Activated naive CD8-positive, alpha-beta T cell treated with anti-CD3 and anti-CD28 coated beads, Interleukin-2, amount 50 U/mL, for 24 hours (primary cell): ENCODE measurements at regions not wholly inside any gene's neighbourhood (a gene's known extent, or its start where the extent isn't known, plus 50 kb on each side); places are given as distances from the start of the nearest gene placed in this dataset.
A peak's percentile ranks its signal among the peaks of the same experiment; 100 is the strongest.

Experiments used
- ATAC-seq: fragments of 150-1000 bp; cut with Tn5 transposase; one replicate; pipeline ENCODE4 v1.10.0; 2021
- DNase-seq: peaks from one replicate; pipeline ENCODE4 v3.0.0; 2021
- H3K27ac Mint-ChIP-seq: one replicate; pipeline ENCODE4 v1.8.0; 2021; ENCODE audit warnings: mild to moderate bottlenecking, mixed read lengths
- H3K27me3 Mint-ChIP-seq: one replicate; pipeline ENCODE4 v1.8.0; 2021; ENCODE audit warnings: mixed read lengths
- H3K36me3 Mint-ChIP-seq: one replicate; pipeline ENCODE4 v1.8.0; 2021; ENCODE audit warnings: low read depth, mixed read lengths
- H3K4me1 Mint-ChIP-seq: one replicate; pipeline ENCODE4 v1.8.0; 2021; ENCODE audit warnings: mixed read lengths
- H3K4me3 Mint-ChIP-seq: one replicate; pipeline ENCODE4 v1.8.0; 2021; ENCODE audit warnings: mild to moderate bottlenecking, moderate library complexity, mixed read lengths
- H3K9me3 Mint-ChIP-seq: one replicate; pipeline ENCODE4 v1.8.0; 2021; ENCODE audit warnings: mixed read lengths

- Mint-ChIP-seq H3K27me3 (peaks cover 19% of the 10 kb centered on the region), H3K4me3 (no peak overlapping the region), H3K36me3 (no peaks in the 10 kb centered on the region), H3K4me1 (no peaks in the 10 kb centered on the region), H3K9me3 (no peaks in the 10 kb centered on the region), H3K27ac (no peak overlapping the region)
- no peak for ATAC-seq
- DNase-seq, result no peak
Observed at GRCh38 chr16:48814994-48815393, 205.0 kb upstream of the N4BP1 start.

GRCh38 chr16:48813485-48813884 is 203.5 kb upstream of the N4BP1 start:
- H3K4me3 Mint-ChIP-seq, result no peak overlapping the region
- H3K9me3 Mint-ChIP-seq, result no peaks in the 10 kb centered on the region
- H3K4me1 Mint-ChIP-seq, result no peaks in the 10 kb centered on the region
- ATAC-seq (no peak), DNase-seq (no peak)
- H3K27me3 Mint-ChIP-seq, result peaks cover 28% of the 10 kb centered on the region
- no peak overlapping the region for H3K27ac Mint-ChIP-seq
- no peaks in the 10 kb centered on the region for H3K36me3 Mint-ChIP-seq

DNA sequence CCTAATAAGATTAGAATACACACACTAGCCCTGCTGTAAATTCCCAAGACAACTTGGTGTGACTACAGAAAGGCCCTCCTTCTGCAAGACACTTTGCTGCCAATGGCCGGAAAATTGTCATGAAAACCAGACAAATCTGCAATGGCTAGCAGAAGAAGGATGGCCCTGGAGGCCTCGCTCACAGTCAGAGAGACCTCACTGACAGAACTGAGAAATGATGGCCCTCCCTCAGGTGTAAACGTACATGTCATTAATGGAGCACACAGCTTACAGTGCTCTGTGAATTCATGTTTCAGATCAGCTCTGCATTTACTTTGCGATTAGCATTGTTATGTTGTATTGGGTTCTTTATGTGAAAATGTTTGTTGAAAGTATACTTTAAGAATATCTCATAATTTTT is 202.9 kb upstream of the N4BP1 start:
- DNase-seq (no peak), ATAC-seq (no peak)
- H3K4me3 Mint-ChIP-seq, result no peak overlapping the region
- H3K9me3 Mint-ChIP-seq, result no peaks in the 10 kb centered on the region
- H3K27ac Mint-ChIP-seq, result no peak overlapping the region
- H3K27me3 Mint-ChIP-seq, result peaks cover 28% of the 10 kb centered on the region
- H3K4me1 Mint-ChIP-seq, result no peaks in the 10 kb centered on the region
- H3K36me3 Mint-ChIP-seq, result no peaks in the 10 kb centered on the region

- H3K36me3 Mint-ChIP-seq, result no peaks in the 10 kb centered on the region
- H3K4me1 Mint-ChIP-seq, result no peaks in the 10 kb centered on the region
- no peak overlapping the region for H3K27ac Mint-ChIP-seq
- H3K9me3 Mint-ChIP-seq, result no peaks in the 10 kb centered on the region
- H3K4me3 Mint-ChIP-seq, result no peak overlapping the region
- DNase-seq (no peak), ATAC-seq (no peak)
- peaks cover 28% of the 10 kb centered on the region for H3K27me3 Mint-ChIP-seq
Observed at GRCh38 chr16:48811478-48811877, 201.5 kb upstream of the N4BP1 start.

DNA sequence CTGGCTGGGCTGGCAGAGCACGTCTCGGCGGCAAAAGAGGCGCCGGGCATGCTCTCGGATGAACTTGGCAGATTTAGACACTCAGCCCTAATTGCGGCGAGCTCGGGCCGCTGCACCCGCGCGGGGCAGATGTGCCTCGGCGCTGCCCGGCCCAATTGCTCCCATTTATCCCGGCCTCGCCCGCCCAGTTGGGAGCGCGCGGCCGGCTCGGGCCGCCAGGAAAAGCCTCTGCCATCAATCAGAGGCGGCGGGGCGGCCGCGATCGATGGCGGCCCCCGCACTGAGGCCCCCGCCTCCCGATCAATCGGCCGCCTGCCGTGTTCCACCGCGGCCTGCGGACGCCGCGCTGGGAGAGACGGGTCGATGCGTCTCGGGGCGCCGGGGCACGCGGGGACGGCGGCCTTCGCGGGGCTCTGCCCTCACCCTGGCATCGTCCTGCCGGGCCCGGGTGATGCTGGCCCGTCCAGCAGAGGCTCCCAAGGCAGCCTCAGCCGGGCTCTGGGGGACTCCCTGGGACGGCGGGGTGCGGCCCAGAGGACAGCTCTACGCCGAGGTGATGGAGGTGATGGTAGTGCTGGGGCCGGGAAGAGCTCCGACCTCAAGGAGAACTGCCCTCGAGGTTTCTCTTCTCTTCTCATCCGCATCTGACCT is 200.9 kb upstream of the N4BP1 start:
- DNase-seq, result no peak
- H3K27me3 Mint-ChIP-seq, result peaks cover 28% of the 10 kb centered on the region
- ATAC-seq, result no peak
- H3K4me3 Mint-ChIP-seq, result no peak overlapping the region
- no peaks in the 10 kb centered on the region for H3K9me3 Mint-ChIP-seq
- H3K27ac Mint-ChIP-seq, result no peak overlapping the region
- no peaks in the 10 kb centered on the region for H3K36me3 Mint-ChIP-seq
- H3K4me1 Mint-ChIP-seq, result no peaks in the 10 kb centered on the region

DNA sequence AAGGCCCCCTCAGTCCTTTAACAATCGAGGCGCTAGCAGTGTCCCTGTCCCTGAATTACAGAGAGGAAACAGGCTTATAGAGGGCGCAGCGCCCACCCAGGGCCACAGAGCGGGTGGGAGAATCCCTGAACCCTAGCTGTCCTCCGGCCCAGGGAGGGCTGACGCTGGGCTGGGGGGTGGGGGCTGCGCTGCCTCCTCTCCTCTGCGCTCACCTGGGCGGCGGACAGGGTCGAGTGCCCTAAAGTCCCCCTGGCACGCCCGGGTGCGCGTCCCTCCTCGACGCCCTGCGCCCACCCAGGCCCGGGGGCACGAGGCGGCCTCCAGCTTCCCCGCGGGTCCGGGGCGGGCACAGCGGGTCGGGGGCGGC is 200.4 kb upstream of the N4BP1 start:
- Mint-ChIP-seq H3K4me3 (no peak overlapping the region), H3K4me1 (no peaks in the 10 kb centered on the region), H3K9me3 (no peaks in the 10 kb centered on the region), H3K27ac (no peak overlapping the region), H3K27me3 (peaks cover 30% of the 10 kb centered on the region), H3K36me3 (no peaks in the 10 kb centered on the region)
- ATAC-seq, result no peak
- DNase-seq, result no peak

DNA sequence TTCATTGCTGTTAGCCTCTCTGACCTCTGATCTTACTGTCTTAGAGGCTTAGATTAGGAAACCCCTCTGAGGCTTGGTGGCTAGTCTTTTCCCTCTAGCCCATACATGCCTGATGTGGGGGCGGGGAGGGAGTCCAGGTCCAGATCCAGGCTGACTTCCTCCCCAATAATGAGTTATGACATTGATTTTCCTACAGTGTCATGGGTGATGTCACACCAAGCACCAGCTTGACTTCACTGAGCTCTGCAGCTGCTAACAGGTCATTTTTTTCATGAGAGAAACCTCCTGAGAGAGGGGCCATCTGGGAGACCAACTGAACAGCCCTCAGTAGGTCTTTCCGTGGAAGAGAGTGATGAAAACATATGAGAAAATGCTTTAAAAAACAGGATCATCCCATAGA is 180.2 kb upstream of the N4BP1 start:
- H3K36me3 Mint-ChIP-seq, result no peaks in the 10 kb centered on the region
- ATAC-seq (no peak), DNase-seq (no peak)
- H3K27me3 Mint-ChIP-seq, result peaks cover 2% of the 10 kb centered on the region
- H3K4me1 Mint-ChIP-seq, result no peaks in the 10 kb centered on the region
- no peak overlapping the region for H3K27ac Mint-ChIP-seq
- no peak overlapping the region for H3K4me3 Mint-ChIP-seq
- H3K9me3 Mint-ChIP-seq, result no peaks in the 10 kb centered on the region

- DNase-seq, result no peak
- H3K36me3 Mint-ChIP-seq, result no peaks in the 10 kb centered on the region
- peaks cover 2% of the 10 kb centered on the region for H3K27me3 Mint-ChIP-seq
- H3K4me3 Mint-ChIP-seq, result no peak overlapping the region
- no peaks in the 10 kb centered on the region for H3K4me1 Mint-ChIP-seq
- H3K9me3 Mint-ChIP-seq, result no peaks in the 10 kb centered on the region
- no peak overlapping the region for H3K27ac Mint-ChIP-seq
- no peak for ATAC-seq
Observed at GRCh38 chr16:48788475-48788874, 178.5 kb upstream of the N4BP1 start.

DNA sequence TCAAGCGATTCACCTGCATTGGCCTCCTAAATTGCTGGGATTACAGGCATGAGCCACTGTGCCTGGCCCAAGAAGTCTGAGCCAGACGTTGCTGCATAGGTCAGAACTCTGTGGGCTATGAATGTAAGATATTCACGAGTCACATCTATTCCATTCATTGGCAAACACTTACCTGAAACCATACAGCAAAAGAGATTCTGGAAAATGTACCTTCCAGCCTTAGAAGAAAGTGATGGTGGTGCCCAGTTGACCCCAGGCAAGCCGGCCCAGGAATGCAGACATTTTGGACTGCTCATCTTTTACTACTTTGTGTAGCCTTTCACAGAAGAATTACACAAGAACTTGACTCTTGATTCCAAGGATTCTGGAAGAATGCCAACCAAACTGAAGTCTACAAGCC is 135.6 kb upstream of the N4BP1 start:
- H3K27ac Mint-ChIP-seq, result no peak overlapping the region
- no peak for DNase-seq

DNA sequence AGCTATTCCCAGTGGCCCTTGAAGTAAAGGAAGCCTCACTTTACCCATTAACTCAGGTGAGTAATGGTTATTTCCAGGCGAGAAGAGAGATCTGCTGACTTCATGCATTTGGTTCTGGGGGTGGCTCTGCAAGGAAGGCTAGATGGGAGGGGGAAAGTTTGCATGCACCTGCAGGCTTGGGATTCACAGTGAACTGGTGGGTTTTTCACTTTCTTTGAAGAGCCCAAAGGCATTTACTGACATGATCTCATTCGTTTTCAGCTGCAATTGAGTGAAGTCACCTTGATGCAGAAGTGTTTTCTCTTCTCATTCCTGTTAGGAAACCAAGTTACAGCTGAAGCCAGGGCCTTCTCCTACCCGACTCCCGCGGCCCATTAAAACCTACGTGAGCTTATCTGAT is 131.0 kb upstream of the N4BP1 start:
- H3K36me3 Mint-ChIP-seq, result no peaks in the 10 kb centered on the region
- H3K9me3 Mint-ChIP-seq, result no peaks in the 10 kb centered on the region
- no peaks in the 10 kb centered on the region for H3K4me1 Mint-ChIP-seq
- ATAC-seq, result no peak
- DNase-seq, result no peak
- H3K4me3 Mint-ChIP-seq, result no peak overlapping the region
- H3K27me3 Mint-ChIP-seq, result no peaks in the 10 kb centered on the region
- H3K27ac Mint-ChIP-seq, result no peak overlapping the region

More for the DNA sequence above, 135.6 kb upstream of the N4BP1 start:
- Mint-ChIP-seq H3K4me3 (no peak overlapping the region), H3K36me3 (no peaks in the 10 kb centered on the region), H3K27me3 (no peaks in the 10 kb centered on the region), H3K9me3 (peaks cover 18% of the 10 kb centered on the region), H3K4me1 (no peaks in the 10 kb centered on the region)
- no peak for ATAC-seq

- Mint-ChIP-seq H3K9me3 (no peaks in the 10 kb centered on the region), H3K27me3 (no peaks in the 10 kb centered on the region), H3K4me3 (no peak overlapping the region), H3K27ac (no peak overlapping the region), H3K36me3 (no peaks in the 10 kb centered on the region), H3K4me1 (no peaks in the 10 kb centered on the region)
- no peak for ATAC-seq
- no peak for DNase-seq
Observed at GRCh38 chr16:48734220-48734619, 124.2 kb upstream of the N4BP1 start.

- Mint-ChIP-seq H3K27ac (no peak overlapping the region), H3K4me1 (no peaks in the 10 kb centered on the region), H3K27me3 (peaks cover 6% of the 10 kb centered on the region), H3K4me3 (no peak overlapping the region), H3K9me3 (no peaks in the 10 kb centered on the region), H3K36me3 (no peaks in the 10 kb centered on the region)
- no peak for DNase-seq
- no peak for ATAC-seq
Observed at GRCh38 chr16:48704710-48705109, 94.7 kb upstream of the N4BP1 start.

DNA sequence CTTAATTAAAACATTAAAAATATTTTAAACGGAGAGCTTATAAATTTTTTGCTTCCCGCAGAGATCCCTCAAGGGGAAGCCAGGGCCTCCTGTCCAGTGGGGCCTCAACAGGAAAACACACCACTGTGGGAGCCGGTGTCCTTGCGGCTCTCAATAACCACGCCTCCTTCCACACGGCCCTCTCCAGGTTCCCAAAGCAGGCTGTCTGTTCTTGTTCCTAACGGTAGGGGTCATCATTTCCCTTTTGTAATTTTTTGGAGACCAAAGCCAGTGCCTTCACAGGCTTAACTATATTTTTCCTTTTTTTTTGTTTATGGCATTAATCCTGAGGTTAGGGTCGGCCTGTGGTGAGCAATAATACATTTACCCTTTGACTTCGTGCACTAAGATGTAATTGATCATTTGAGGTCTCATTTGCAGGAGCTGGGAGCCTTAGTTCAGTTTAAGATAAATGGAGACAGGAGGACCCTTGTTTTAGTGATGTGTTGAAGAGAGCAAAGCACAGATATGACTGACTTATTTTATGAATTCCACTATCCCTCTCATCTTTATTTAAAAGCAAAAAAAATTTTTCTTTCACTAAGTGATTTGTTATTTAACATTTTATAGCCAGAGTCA is 77.5 kb upstream of the N4BP1 start:
- no peaks in the 10 kb centered on the region for H3K9me3 Mint-ChIP-seq
- ATAC-seq (peak; percentile 61), DNase-seq (peak; percentile 28)
- H3K27ac Mint-ChIP-seq, result no peak overlapping the region
- H3K4me3 Mint-ChIP-seq, result no peak overlapping the region
- peaks cover 24% of the 10 kb centered on the region for H3K27me3 Mint-ChIP-seq
- H3K36me3 Mint-ChIP-seq, result no peaks in the 10 kb centered on the region
- H3K4me1 Mint-ChIP-seq, result peaks cover 2% of the 10 kb centered on the region

DNA sequence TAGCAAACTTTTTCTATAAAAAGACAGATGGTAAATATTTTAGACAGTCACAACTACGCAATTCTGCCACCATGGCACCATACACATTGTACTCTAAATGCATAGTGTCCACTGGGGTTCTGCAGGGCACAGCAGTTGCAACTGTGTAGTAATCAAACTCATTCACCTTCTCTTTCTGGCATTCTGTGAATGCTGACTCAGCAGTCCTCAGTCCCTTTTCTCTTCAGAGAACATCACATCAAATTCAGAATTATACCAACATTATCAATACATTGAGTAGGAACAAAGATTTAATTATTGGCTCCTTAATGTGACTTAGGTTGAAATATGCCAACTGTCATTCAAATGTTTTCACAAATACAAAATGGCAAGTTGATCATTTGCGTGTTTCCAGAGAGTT is 74.2 kb upstream of the N4BP1 start:
- ATAC-seq (no peak), DNase-seq (no peak)
- Mint-ChIP-seq H3K27ac (no peak overlapping the region), H3K4me3 (no peak overlapping the region), H3K4me1 (peaks cover 2% of the 10 kb centered on the region), H3K9me3 (no peaks in the 10 kb centered on the region), H3K36me3 (no peaks in the 10 kb centered on the region), H3K27me3 (peaks cover 18% of the 10 kb centered on the region)

GRCh38 chr16:48682971-48683370 is 73.0 kb upstream of the N4BP1 start:
- DNase-seq (no peak), ATAC-seq (no peak)
- no peaks in the 10 kb centered on the region for H3K36me3 Mint-ChIP-seq
- H3K27ac Mint-ChIP-seq, result no peak overlapping the region
- H3K27me3 Mint-ChIP-seq, result peaks cover 16% of the 10 kb centered on the region
- peaks cover 2% of the 10 kb centered on the region for H3K4me1 Mint-ChIP-seq
- no peak overlapping the region for H3K4me3 Mint-ChIP-seq
- no peaks in the 10 kb centered on the region for H3K9me3 Mint-ChIP-seq

- ATAC-seq (no peak), DNase-seq (no peak)
- Mint-ChIP-seq H3K36me3 (no peaks in the 10 kb centered on the region), H3K4me1 (peaks cover 2% of the 10 kb centered on the region), H3K4me3 (no peak overlapping the region), H3K27me3 (peaks cover 13% of the 10 kb centered on the region), H3K9me3 (no peaks in the 10 kb centered on the region), H3K27ac (no peak overlapping the region)
Observed at GRCh38 chr16:48681520-48681919, 71.5 kb upstream of the N4BP1 start.
